Testis (tissue), 2 donors: ENCODE measurements at regions not wholly inside any gene's neighbourhood (a gene's known extent, or its start where the extent isn't known, plus 50 kb on each side); places are given as distances from the start of the nearest gene placed in this dataset.

Experiments
- POLR2A ChIP-seq: fragments of 450-650 bp; IDR thresholded peaks from one replicate; pipeline ENCODE4 v1.6.1; 2017; ENCODE audit warnings: antibody characterized with exemption, mild to moderate bottlenecking, moderate library complexity
- TF ChIP-seq, protein P1 (sequence below), 3 experiments: fragments of 450-650 bp in 2 of 3; fragments of 200-600 bp in 1 of 3; sonication (generic) in 1 of 3; IDR thresholded peaks; one replicate each; pipeline ENCODE4 v1.5.1; 2016 to 2019; ENCODE audit warnings: antibody characterized with exemption in 3 of 3, mild to moderate bottlenecking in 2 of 3, moderate library complexity in 1 of 3

DNA sequence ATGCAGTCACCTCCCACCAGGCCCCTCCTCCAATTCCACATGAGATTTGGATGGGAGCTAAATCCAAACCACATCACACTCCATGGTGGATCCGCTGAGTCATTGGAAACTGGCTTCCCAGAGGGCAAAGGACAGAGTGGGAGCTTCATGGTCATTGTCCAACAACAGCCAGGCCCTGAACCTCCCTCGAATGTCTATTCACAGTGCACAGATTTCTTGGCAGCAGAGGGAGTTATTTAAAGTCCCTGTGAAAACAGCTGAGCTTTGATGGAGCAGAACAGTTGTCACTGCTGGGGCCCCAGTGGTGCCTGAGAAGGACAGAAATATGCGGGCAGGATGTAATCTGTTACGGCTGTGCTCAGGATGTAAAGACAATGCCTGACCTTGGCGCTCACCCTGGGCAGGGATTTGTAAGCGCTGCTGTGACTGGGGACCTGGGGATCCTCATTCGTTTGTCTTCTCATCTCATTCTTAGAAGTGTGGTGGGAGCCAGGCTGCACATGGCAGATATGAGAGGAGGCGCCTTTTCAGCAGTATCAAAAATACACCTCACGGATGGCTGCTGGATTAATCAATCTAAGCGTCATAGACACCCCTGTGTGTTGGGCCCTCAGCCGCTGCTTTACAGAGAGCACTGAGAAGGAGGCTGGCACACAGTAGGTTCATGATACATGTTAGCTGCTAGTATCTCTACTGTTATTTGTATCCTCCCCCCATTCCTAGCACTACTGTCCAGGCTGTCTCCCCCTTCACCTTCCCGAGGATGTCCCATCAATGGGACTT is 439.4 kb downstream of the PTPRU start:
- TF ChIP-seq, protein P1, sequence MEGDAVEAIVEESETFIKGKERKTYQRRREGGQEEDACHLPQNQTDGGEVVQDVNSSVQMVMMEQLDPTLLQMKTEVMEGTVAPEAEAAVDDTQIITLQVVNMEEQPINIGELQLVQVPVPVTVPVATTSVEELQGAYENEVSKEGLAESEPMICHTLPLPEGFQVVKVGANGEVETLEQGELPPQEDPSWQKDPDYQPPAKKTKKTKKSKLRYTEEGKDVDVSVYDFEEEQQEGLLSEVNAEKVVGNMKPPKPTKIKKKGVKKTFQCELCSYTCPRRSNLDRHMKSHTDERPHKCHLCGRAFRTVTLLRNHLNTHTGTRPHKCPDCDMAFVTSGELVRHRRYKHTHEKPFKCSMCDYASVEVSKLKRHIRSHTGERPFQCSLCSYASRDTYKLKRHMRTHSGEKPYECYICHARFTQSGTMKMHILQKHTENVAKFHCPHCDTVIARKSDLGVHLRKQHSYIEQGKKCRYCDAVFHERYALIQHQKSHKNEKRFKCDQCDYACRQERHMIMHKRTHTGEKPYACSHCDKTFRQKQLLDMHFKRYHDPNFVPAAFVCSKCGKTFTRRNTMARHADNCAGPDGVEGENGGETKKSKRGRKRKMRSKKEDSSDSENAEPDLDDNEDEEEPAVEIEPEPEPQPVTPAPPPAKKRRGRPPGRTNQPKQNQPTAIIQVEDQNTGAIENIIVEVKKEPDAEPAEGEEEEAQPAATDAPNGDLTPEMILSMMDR (IDR thresholded peaks at IDR 0.05), result no peak
- no peak for TF ChIP-seq POLR2A
